Ascending aorta (tissue), 2 donors: ENCODE measurements at regions not wholly inside any gene's neighbourhood (a gene's known extent, or its start where the extent isn't known, plus 50 kb on each side); places are given as distances from the start of the nearest gene placed in this dataset.

Experiments used
- DNase-seq, 2 donors: peaks; one replicate each; pipeline ENCODE4 v3.0.0-alpha.2; 2019; ENCODE audit warnings: low spot score in 2 of 2
- H3K27ac ChIP-seq, 2 donors: fragments of 200-600 bp; sonication (generic); one replicate each; pipeline ENCODE4 v1.5.1; 2016 to 2017; ENCODE audit warnings: mild to moderate bottlenecking in 1 of 2
- H3K27me3 ChIP-seq: fragments of 200-600 bp; sonication (generic); one replicate; pipeline ENCODE4 v1.5.1; 2017
- H3K36me3 ChIP-seq, 2 donors: fragments of 200-600 bp; sonication (generic); one replicate each; pipeline ENCODE4 v1.5.1; 2016
- H3K4me1 ChIP-seq, 2 donors: fragments of 200-600 bp; sonication (generic); one replicate each; pipeline ENCODE4 v1.5.1; 2016 to 2017; ENCODE audit warnings: mild to moderate bottlenecking in 1 of 2
- H3K4me3 ChIP-seq, 2 donors: fragments of 200-600 bp; sonication (generic); one replicate each; pipeline ENCODE4 v1.5.1; 2016 to 2017; ENCODE audit warnings: mild to moderate bottlenecking in 1 of 2
- H3K9me3 ChIP-seq, 2 donors: fragments of 200-600 bp; sonication (generic); one replicate each; pipeline ENCODE4 v1.5.1; 2016
- CTCF ChIP-seq, 3 experiments: fragments of 200-600 bp in 2 of 3; fragments of 450-650 bp in 1 of 3; sonication (generic) in 2 of 3; IDR thresholded peaks; one replicate each; pipeline ENCODE4 v1.5.1; 2016 to 2019; ENCODE audit warnings: antibody characterized with exemption in 3 of 3, mild to moderate bottlenecking in 1 of 3, moderate library complexity in 1 of 3
- intact Hi-C: fragments of 100-400 bp; cut with DNase I; formaldehyde crosslinking; loops from one replicate; pipeline ENCODE4 v1.15.1; 2023

- H3K9me3 ChIP-seq: no peaks in the 10 kb centered on the region
- intact Hi-C loops: no loop called here
Measured at GRCh38 chr16:51971184-51971583, 575.8 kb downstream of the TOX3 start.

GRCh38 chr16:51968749-51969148, 578.2 kb downstream of the TOX3 start:
- intact Hi-C loops: no loop called here
- Histone ChIP-seq H3K36me3 (no peaks in the 10 kb centered on the region), H3K27ac (no peak overlapping the region), H3K4me3 (no peak overlapping the region), H3K4me1 (no peaks in the 10 kb centered on the region), H3K27me3 (no peaks in the 10 kb centered on the region), H3K9me3 (no peaks in the 10 kb centered on the region)
- TF ChIP-seq CTCF (IDR thresholded peaks at IDR 0.05): no peak
- DNase-seq: no peak

More at GRCh38 chr16:51971184-51971583, 575.8 kb downstream of the TOX3 start:
- Histone ChIP-seq H3K36me3 (no peaks in the 10 kb centered on the region), H3K4me3 (no peak overlapping the region), H3K27ac (no peak overlapping the region), H3K4me1 (no peaks in the 10 kb centered on the region), H3K27me3 (no peaks in the 10 kb centered on the region)
- DNase-seq: no peak
- no peak for TF ChIP-seq CTCF (IDR thresholded peaks at IDR 0.05)

- Histone ChIP-seq H3K27me3 (no peaks in the 10 kb centered on the region), H3K4me3 (no peak overlapping the region), H3K4me1 (no peaks in the 10 kb centered on the region), H3K9me3 (no peaks in the 10 kb centered on the region), H3K27ac (no peak overlapping the region), H3K36me3 (no peaks in the 10 kb centered on the region)
- intact Hi-C loops: no loop called here
- DNase-seq: no peak
- no peak for TF ChIP-seq CTCF (IDR thresholded peaks at IDR 0.05)
Measured at GRCh38 chr16:51967646-51968045, 579.3 kb downstream of the TOX3 start.

GRCh38 chr16:51960931-51961330, 586.0 kb downstream of the TOX3 start:
- intact Hi-C loops: no loop called here

GRCh38 chr16:51953286-51953985, 593.5 kb downstream of the TOX3 start:
- Histone ChIP-seq H3K4me1 (no peaks in the 10 kb centered on the region), H3K27me3 (no peaks in the 10 kb centered on the region), H3K9me3 (no peaks in the 10 kb centered on the region), H3K36me3 (no peaks in the 10 kb centered on the region), H3K4me3 (no peak overlapping the region), H3K27ac (no peak overlapping the region)
- no peak for TF ChIP-seq CTCF (IDR thresholded peaks at IDR 0.05)
- DNase-seq: no peak
- intact Hi-C loops: no loop called here

More at GRCh38 chr16:51960931-51961330, 586.0 kb downstream of the TOX3 start:
- DNase-seq: no peak
- Histone ChIP-seq H3K4me1 (no peaks in the 10 kb centered on the region), H3K4me3 (no peak overlapping the region), H3K36me3 (no peaks in the 10 kb centered on the region), H3K27ac (no peak overlapping the region), H3K27me3 (no peaks in the 10 kb centered on the region), H3K9me3 (no peaks in the 10 kb centered on the region)
- TF ChIP-seq CTCF (IDR thresholded peaks at IDR 0.05): no peak

- no peak for TF ChIP-seq CTCF (IDR thresholded peaks at IDR 0.05)
- no peak for DNase-seq
- Histone ChIP-seq H3K4me1 (no peaks in the 10 kb centered on the region), H3K27me3 (no peaks in the 10 kb centered on the region), H3K27ac (no peak overlapping the region), H3K4me3 (no peak overlapping the region), H3K9me3 (no peaks in the 10 kb centered on the region), H3K36me3 (no peaks in the 10 kb centered on the region)
- intact Hi-C loops: no loop called here
Measured at GRCh38 chr16:51952500-51952899, 594.4 kb downstream of the TOX3 start.
